ENCODE measurements at regions not wholly inside any gene's neighbourhood (a gene's known extent, or its start where the extent isn't known, plus 50 kb on each side); places are given as distances from the start of the nearest gene placed in this dataset.

DNA sequence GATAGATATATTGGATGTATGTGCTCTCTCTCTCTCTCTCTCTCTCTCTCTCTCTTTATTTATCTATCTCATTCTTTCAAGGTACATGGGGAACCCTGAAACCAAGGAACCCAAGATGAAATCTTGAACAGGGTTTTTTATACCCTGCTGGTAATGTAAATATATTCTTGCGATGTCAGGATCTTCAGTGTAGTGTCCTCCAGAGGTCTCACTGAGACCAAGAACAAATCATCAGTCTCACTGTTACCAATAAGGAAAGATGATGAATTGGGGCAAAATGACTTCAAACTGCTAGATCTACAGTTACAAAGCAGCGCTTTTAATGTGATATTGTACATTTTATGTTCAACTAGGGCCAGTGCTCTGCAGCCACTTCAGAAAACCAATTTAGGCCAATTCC lies 423.5 kb downstream of the ANKRD7 start:
- no peak for TF ChIP-seq POLR2A (IDR thresholded peaks at IDR 0.05)
- TF ChIP-seq, protein P1, sequence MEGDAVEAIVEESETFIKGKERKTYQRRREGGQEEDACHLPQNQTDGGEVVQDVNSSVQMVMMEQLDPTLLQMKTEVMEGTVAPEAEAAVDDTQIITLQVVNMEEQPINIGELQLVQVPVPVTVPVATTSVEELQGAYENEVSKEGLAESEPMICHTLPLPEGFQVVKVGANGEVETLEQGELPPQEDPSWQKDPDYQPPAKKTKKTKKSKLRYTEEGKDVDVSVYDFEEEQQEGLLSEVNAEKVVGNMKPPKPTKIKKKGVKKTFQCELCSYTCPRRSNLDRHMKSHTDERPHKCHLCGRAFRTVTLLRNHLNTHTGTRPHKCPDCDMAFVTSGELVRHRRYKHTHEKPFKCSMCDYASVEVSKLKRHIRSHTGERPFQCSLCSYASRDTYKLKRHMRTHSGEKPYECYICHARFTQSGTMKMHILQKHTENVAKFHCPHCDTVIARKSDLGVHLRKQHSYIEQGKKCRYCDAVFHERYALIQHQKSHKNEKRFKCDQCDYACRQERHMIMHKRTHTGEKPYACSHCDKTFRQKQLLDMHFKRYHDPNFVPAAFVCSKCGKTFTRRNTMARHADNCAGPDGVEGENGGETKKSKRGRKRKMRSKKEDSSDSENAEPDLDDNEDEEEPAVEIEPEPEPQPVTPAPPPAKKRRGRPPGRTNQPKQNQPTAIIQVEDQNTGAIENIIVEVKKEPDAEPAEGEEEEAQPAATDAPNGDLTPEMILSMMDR (IDR thresholded peaks at IDR 0.05), result no peak
- TF ChIP-seq EP300 (IDR thresholded peaks at IDR 0.05), result no peak
- no peak for TF ChIP-seq POLR2AphosphoS5 (IDR thresholded peaks at IDR 0.05)
